Tibial nerve (tissue), 4 donors: ENCODE measurements at regions not wholly inside any gene's neighbourhood (a gene's known extent, or its start where the extent isn't known, plus 50 kb on each side); places are given as distances from the start of the nearest gene placed in this dataset.

Experiments
- EP300 ChIP-seq, 2 donors: sonication (generic); formaldehyde crosslinking; IDR thresholded peaks; one replicate each; pipeline ENCODE4 v1.6.1; 2017; ENCODE audit warnings: antibody characterized with exemption in 2 of 2, mild to moderate bottlenecking in 1 of 2
- POLR2A ChIP-seq, 2 donors: fragments of 450-650 bp; IDR thresholded peaks; one replicate each; pipeline ENCODE4 v1.6.1; 2017; ENCODE audit warnings: antibody characterized with exemption in 2 of 2, mild to moderate bottlenecking in 2 of 2, moderate library complexity in 2 of 2
- TF ChIP-seq, protein P1 (sequence below), 5 experiments: fragments of 200-600 bp in 3 of 5; fragments of 450-650 bp in 2 of 5; sonication (generic) in 3 of 5; IDR thresholded peaks; one replicate each; pipeline ENCODE4 v1.5.1; 2016 to 2019; ENCODE audit warnings: antibody characterized with exemption in 5 of 5, mild to moderate bottlenecking in 3 of 5, moderate library complexity in 2 of 5

DNA sequence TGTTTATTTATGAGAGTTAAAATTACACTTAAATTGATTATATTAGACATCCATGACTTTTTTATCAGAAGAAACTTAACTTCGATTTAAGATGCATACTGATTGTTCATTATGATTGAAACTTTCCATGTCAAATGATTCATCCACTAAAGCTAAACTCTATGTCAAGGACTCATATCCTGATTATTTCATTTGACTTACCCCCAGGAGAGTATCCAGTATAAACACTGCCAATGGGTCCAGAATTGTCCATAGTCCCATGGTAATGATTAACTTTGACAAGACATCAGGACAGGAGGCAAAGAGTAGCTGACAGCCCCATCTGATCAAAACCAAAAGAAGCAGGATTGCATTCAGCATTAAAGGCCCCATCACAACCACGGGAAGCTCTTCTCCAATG, 709.9 kb downstream of the TFAP2A start:
- TF ChIP-seq, protein P1, sequence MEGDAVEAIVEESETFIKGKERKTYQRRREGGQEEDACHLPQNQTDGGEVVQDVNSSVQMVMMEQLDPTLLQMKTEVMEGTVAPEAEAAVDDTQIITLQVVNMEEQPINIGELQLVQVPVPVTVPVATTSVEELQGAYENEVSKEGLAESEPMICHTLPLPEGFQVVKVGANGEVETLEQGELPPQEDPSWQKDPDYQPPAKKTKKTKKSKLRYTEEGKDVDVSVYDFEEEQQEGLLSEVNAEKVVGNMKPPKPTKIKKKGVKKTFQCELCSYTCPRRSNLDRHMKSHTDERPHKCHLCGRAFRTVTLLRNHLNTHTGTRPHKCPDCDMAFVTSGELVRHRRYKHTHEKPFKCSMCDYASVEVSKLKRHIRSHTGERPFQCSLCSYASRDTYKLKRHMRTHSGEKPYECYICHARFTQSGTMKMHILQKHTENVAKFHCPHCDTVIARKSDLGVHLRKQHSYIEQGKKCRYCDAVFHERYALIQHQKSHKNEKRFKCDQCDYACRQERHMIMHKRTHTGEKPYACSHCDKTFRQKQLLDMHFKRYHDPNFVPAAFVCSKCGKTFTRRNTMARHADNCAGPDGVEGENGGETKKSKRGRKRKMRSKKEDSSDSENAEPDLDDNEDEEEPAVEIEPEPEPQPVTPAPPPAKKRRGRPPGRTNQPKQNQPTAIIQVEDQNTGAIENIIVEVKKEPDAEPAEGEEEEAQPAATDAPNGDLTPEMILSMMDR (IDR thresholded peaks at IDR 0.05) = no peak
- no peak for TF ChIP-seq EP300 (IDR thresholded peaks at IDR 0.05)
- TF ChIP-seq POLR2A (IDR thresholded peaks at IDR 0.05) = no peak
